DND-41 (cell line): ENCODE measurements at regions not wholly inside any gene's neighbourhood (a gene's known extent, or its start where the extent isn't known, plus 50 kb on each side); places are given as distances from the start of the nearest gene placed in this dataset.

Experiments used
- ATAC-seq: fragments of 200-7000 bp; cut with Tn5 transposase; 3 replicates; pipeline ENCODE4 v1.9.1; 2021; ENCODE audit warnings: low read depth; ENCODE audit not compliant: insufficient read depth
- DNase-seq: peaks from one replicate; pipeline ENCODE4 v3.0.0-alpha.2; 2020
- H2AFZ ChIP-seq: 2 replicates; pipeline ENCODE4 v1.6.0; 2012; ENCODE audit warnings: low read depth, low read length
- H3K27ac ChIP-seq: 2 replicates; pipeline ENCODE4 v1.5.1; 2012; ENCODE audit warnings: low read length, inconsistent platforms
- H3K27me3 ChIP-seq: fragments of 200-600 bp; sonication (generic); 2 replicates; pipeline ENCODE4 v1.6.0; 2012; ENCODE audit warnings: low read length, mild to moderate bottlenecking, inconsistent platforms; ENCODE audit not compliant: insufficient read depth, poor library complexity
- H3K36me3 ChIP-seq: 2 replicates; pipeline ENCODE4 v1.5.1; 2012; ENCODE audit warnings: low read length, inconsistent platforms; ENCODE audit not compliant: insufficient read depth
- H3K4me1 ChIP-seq: 2 replicates; pipeline ENCODE4 v1.5.1; 2012; ENCODE audit warnings: mild to moderate bottlenecking, low read length; ENCODE audit not compliant: insufficient read depth
- H3K4me2 ChIP-seq: 2 replicates; pipeline ENCODE4 v1.6.0; 2012; ENCODE audit warnings: mild to moderate bottlenecking, moderate library complexity, low read length, inconsistent platforms; ENCODE audit not compliant: insufficient read depth
- H3K4me3 ChIP-seq, 2 experiments: fragments of 200-600 bp in 1 of 2; shearing (Covaris generic) in 1 of 2; 2 replicates each; pipeline ENCODE4 v1.5.1; 2012 to 2016; ENCODE audit warnings: inconsistent platforms in 2 of 2, low read length in 2 of 2, mild to moderate bottlenecking in 2 of 2, low read depth in 1 of 2, moderate library complexity in 1 of 2
- H3K79me2 ChIP-seq: 2 replicates; pipeline ENCODE4 v1.6.0; 2012; ENCODE audit warnings: low read length, inconsistent platforms; ENCODE audit not compliant: insufficient read depth
- H3K9ac ChIP-seq: 2 replicates; pipeline ENCODE4 v1.6.0; 2012; ENCODE audit warnings: low read depth, mild to moderate bottlenecking, inconsistent platforms, low read length, moderate library complexity
- H3K9me3 ChIP-seq: 2 replicates; pipeline ENCODE4 v1.5.1; 2012; ENCODE audit warnings: low read length, moderate library complexity, mild to moderate bottlenecking, inconsistent platforms; ENCODE audit not compliant: insufficient read depth, severe bottlenecking
- H4K20me1 ChIP-seq: 2 replicates; pipeline ENCODE4 v1.6.0; 2012; ENCODE audit warnings: low read length; ENCODE audit not compliant: insufficient read depth
- EZH2 ChIP-seq: IDR thresholded peaks from 3 replicates; pipeline ENCODE4 v1.6.1; 2012; ENCODE audit warnings: borderline replicate concordance, low read depth, mild to moderate bottlenecking, moderate library complexity, low read length, inconsistent platforms; ENCODE audit not compliant: severe bottlenecking
- TF ChIP-seq, protein P1 (sequence below): IDR thresholded peaks from 2 replicates; pipeline ENCODE4 v1.5.1; 2012; ENCODE audit warnings: borderline replicate concordance, low read length, moderate library complexity, mild to moderate bottlenecking; ENCODE audit not compliant: poor library complexity, severe bottlenecking; ENCODE audit errors: extremely low read depth

- H3K36me3 ChIP-seq = no peaks in the 10 kb centered on the region
- TF ChIP-seq, protein P1, sequence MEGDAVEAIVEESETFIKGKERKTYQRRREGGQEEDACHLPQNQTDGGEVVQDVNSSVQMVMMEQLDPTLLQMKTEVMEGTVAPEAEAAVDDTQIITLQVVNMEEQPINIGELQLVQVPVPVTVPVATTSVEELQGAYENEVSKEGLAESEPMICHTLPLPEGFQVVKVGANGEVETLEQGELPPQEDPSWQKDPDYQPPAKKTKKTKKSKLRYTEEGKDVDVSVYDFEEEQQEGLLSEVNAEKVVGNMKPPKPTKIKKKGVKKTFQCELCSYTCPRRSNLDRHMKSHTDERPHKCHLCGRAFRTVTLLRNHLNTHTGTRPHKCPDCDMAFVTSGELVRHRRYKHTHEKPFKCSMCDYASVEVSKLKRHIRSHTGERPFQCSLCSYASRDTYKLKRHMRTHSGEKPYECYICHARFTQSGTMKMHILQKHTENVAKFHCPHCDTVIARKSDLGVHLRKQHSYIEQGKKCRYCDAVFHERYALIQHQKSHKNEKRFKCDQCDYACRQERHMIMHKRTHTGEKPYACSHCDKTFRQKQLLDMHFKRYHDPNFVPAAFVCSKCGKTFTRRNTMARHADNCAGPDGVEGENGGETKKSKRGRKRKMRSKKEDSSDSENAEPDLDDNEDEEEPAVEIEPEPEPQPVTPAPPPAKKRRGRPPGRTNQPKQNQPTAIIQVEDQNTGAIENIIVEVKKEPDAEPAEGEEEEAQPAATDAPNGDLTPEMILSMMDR = no peak
- no peak for TF ChIP-seq EZH2
- H3K27ac ChIP-seq = no peak overlapping the region
- ATAC-seq = no peak
- no peak overlapping the region for H3K9ac ChIP-seq
- H3K79me2 ChIP-seq = no peaks in the 10 kb centered on the region
- H3K27me3 ChIP-seq = no peaks in the 10 kb centered on the region
- H3K4me1 ChIP-seq = peaks cover 5% of the 10 kb centered on the region
- H3K4me2 ChIP-seq = no peak overlapping the region
- DNase-seq = no peak
- no peaks in the 10 kb centered on the region for H3K9me3 ChIP-seq
- no peak overlapping the region for H3K4me3 ChIP-seq
- no peaks in the 10 kb centered on the region for H4K20me1 ChIP-seq
- H2AFZ ChIP-seq = no peak overlapping the region
Observed at GRCh38 chr5:167726642-167727041, 564.8 kb upstream of the WWC1 start.

- Histone ChIP-seq H4K20me1 (no peaks in the 10 kb centered on the region), H2AFZ (no peak overlapping the region), H3K79me2 (no peaks in the 10 kb centered on the region), H3K4me1 (no peaks in the 10 kb centered on the region), H3K27me3 (no peaks in the 10 kb centered on the region), H3K27ac (no peak overlapping the region), H3K4me3 (no peak overlapping the region), H3K4me2 (no peak overlapping the region), H3K36me3 (no peaks in the 10 kb centered on the region), H3K9ac (no peak overlapping the region), H3K9me3 (no peaks in the 10 kb centered on the region)
- DNase-seq (no peak), ATAC-seq (no peak)
- TF ChIP-seq, protein P1 = no peak
- TF ChIP-seq EZH2 = no peak
Observed at GRCh38 chr5:167730121-167730520, 561.3 kb upstream of the WWC1 start.

GRCh38 chr5:167730656-167731055, 560.8 kb upstream of the WWC1 start:
- H3K27me3 ChIP-seq = no peaks in the 10 kb centered on the region
- no peak for DNase-seq
- H2AFZ ChIP-seq = no peak overlapping the region
- H3K4me3 ChIP-seq = no peak overlapping the region
- no peak overlapping the region for H3K4me2 ChIP-seq
- H4K20me1 ChIP-seq = no peaks in the 10 kb centered on the region
- H3K79me2 ChIP-seq = no peaks in the 10 kb centered on the region
- H3K4me1 ChIP-seq = no peaks in the 10 kb centered on the region
- ATAC-seq = no peak
- no peak overlapping the region for H3K27ac ChIP-seq
- no peaks in the 10 kb centered on the region for H3K9me3 ChIP-seq
- no peak for TF ChIP-seq EZH2
- TF ChIP-seq, protein P1 = no peak
- no peak overlapping the region for H3K9ac ChIP-seq
- no peaks in the 10 kb centered on the region for H3K36me3 ChIP-seq

DNA sequence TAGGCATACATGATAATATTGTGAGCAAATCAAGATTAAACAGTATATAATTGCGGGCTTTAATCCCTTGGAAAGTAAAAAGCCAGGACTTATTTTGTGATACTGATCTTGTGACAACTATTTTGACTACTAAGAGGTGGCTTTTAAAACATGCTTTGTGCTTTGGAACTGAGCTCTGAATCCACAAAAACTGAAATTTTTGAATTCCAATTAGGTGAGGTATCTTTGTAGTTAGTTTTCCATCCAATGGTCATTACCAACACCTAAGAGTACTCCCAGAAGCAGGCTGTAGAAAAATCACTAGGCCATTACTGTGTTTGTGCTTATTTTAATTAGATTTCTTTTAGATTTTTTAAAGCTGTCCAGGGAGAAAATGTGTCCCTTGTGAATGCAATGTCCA, 559.5 kb upstream of the WWC1 start:
- H2AFZ ChIP-seq = no peak overlapping the region
- H3K36me3 ChIP-seq = no peaks in the 10 kb centered on the region

More for the DNA sequence above, 559.5 kb upstream of the WWC1 start:
- Histone ChIP-seq H3K9ac (no peak overlapping the region), H3K9me3 (no peaks in the 10 kb centered on the region), H4K20me1 (no peaks in the 10 kb centered on the region), H3K4me3 (no peak overlapping the region), H3K4me2 (no peak overlapping the region), H3K79me2 (no peaks in the 10 kb centered on the region), H3K27me3 (no peaks in the 10 kb centered on the region), H3K27ac (no peak overlapping the region), H3K4me1 (no peaks in the 10 kb centered on the region)
- ATAC-seq = no peak
- DNase-seq = no peak
- TF ChIP-seq, protein P1 = no peak
- TF ChIP-seq EZH2 = no peak
